ENCODE measurements at regions not wholly inside any gene's neighbourhood (a gene's known extent, or its start where the extent isn't known, plus 50 kb on each side); places are given as distances from the start of the nearest gene placed in this dataset.

GRCh38 chr11:82270870-82271269 is 462.8 kb downstream of the FAM181B start:
- no peaks in the 10 kb centered on the region; a peak in 1 of 5 replicates for H3K27me3 ChIP-seq (ENCODE audit: control insufficient read depth in 1 of 2, insufficient read depth in 2 of 2, low read length in 2 of 2)
- H4K20me1 ChIP-seq (ENCODE audit: insufficient read depth, low read length): no peaks in the 10 kb centered on the region
- 0% methylated on average over 1 of the region's 1 CpG for WGBS (ENCODE audit: low lambda C conversion rate)
- H3K36me3 ChIP-seq (replicated peaks in 1 of 2; ENCODE audit: control insufficient read depth in 1 of 2, insufficient read depth in 2 of 2, low read length in 2 of 2): no peaks in the 10 kb centered on the region
- H3K9me3 ChIP-seq (ENCODE audit: low read length): no peaks in the 10 kb centered on the region
- in situ Hi-C loops (cut with HindIII; ENCODE audit: extremely low pct_ligation_motif_present, low pct_unique_long_range_greater_than_20kb): no loop called here
- POLR2A ChIA-PET: no interaction called here
- CTCF ChIA-PET (ENCODE audit: low intra/inter-chr PET ratio, low total read pairs): no interaction called here
- no peak for TF ChIP-seq TOPORS (CRISPR knock-in tag; IDR thresholded peaks at IDR 0.05)
- TF ChIP-seq REPIN1 (CRISPR knock-in tag; IDR thresholded peaks at IDR 0.05; ENCODE audit: borderline replicate concordance, low read depth): no peak
- TF ChIP-seq ZNF292 (CRISPR knock-in tag; IDR thresholded peaks at IDR 0.05; ENCODE audit: borderline replicate concordance, low read depth): no peak
- TF ChIP-seq NR2F1 (CRISPR knock-in tag; IDR thresholded peaks at IDR 0.05): no peak
- no peak for TF ChIP-seq ZNF605 (CRISPR knock-in tag; IDR thresholded peaks at IDR 0.05)
- TF ChIP-seq DBP (CRISPR knock-in tag; IDR thresholded peaks at IDR 0.05; ENCODE audit: not compliant biosample characterization): no peak
- no peak for TF ChIP-seq ZBTB4 (CRISPR knock-in tag; IDR thresholded peaks at IDR 0.05; ENCODE audit: borderline replicate concordance)
- no peak for TF ChIP-seq ONECUT2 (CRISPR knock-in tag; IDR thresholded peaks at IDR 0.05)
- no peak for TF ChIP-seq ZNF891 (CRISPR knock-in tag; IDR thresholded peaks at IDR 0.05)
- no peak for TF ChIP-seq ZNF878 (CRISPR knock-in tag; IDR thresholded peaks at IDR 0.05)
- TF ChIP-seq ZNF17 (CRISPR knock-in tag; IDR thresholded peaks at IDR 0.05): no peak
- TF ChIP-seq TBX2 (CRISPR knock-in tag; IDR thresholded peaks at IDR 0.05; ENCODE audit: borderline replicate concordance): no peak
- TF ChIP-seq TMF1 (CRISPR knock-in tag; IDR thresholded peaks at IDR 0.05; ENCODE audit: low read depth): no peak
- TF ChIP-seq PLRG1 (conservative IDR thresholded peaks at IDR 0.05): no peak
- ATAC-seq (no peak), DNase-seq (ENCODE audit: low spot score) (no peak), FAIRE-seq (no peak)
- no peak overlapping the region for H3K9ac ChIP-seq (ENCODE audit: insufficient read depth, low read depth, low read length)
- no peak overlapping the region for H3K27ac ChIP-seq (ENCODE audit: extremely low read length, insufficient read depth, low read length)
- no peaks in the 10 kb centered on the region for H3K4me1 ChIP-seq (ENCODE audit: insufficient read depth, low read length)
- no peak overlapping the region for H2AFZ ChIP-seq (ENCODE audit: low read length)
- H3K79me2 ChIP-seq (ENCODE audit: insufficient read depth, low read length): no peaks in the 10 kb centered on the region
- intact Hi-C loops (cut with micrococcal nuclease; ENCODE audit: unreplicated experiment): no loop called here
- BruUV-seq (replicated peaks): no TSS peak
- H3K4me3 ChIP-seq (replicated peaks in 1 of 3; ENCODE audit: insufficient read depth in 1 of 3, low read depth in 2 of 3, low read length in 3 of 3): no peak overlapping the region
- no peak overlapping the region for H3K4me2 ChIP-seq (ENCODE audit: low read depth, low read length)
